OCI-LY7 (cell line): ENCODE measurements at regions not wholly inside any gene's neighbourhood (a gene's known extent, or its start where the extent isn't known, plus 50 kb on each side); places are given as distances from the start of the nearest gene placed in this dataset.
A peak's percentile ranks its signal among the peaks of the same experiment; 100 is the strongest.

Experiments
- BruUV-seq: library from RNA; stranded (reverse); fragments of 400-500 nt; replicated peaks from 2 replicates; lab custom pipeline; 2021; lab: Mats Ljungman, UMichigan
- CTCF ChIA-PET: fragments of 300-600 bp; sonication (Branson Sonifier 250); formaldehyde crosslinking; loops from one replicate; lab custom pipeline; 2022; ENCODE audit warnings: antibody characterized with exemption; ENCODE audit not compliant: unreplicated experiment; lab: Charles Lee
- POLR2A ChIA-PET: fragments of 300-600 bp; sonication (Branson Sonifier 250); formaldehyde crosslinking; loops from one replicate; lab custom pipeline; 2022; ENCODE audit warnings: antibody characterized with exemption; lab: Charles Lee
- DNase-seq: peaks from one replicate; pipeline ENCODE4 v3.0.0-alpha.2; 2015; ENCODE audit warnings: low spot score
- H2AFZ ChIP-seq: fragments of 200-600 bp; sonication (generic), shearing (Covaris generic); 2 replicates; pipeline ENCODE4 v1.6.1; 2014; ENCODE audit warnings: mild to moderate bottlenecking, antibody characterized with exemption, low read length, moderate library complexity
- H3K27ac ChIP-seq: fragments of 200-600 bp; sonication (generic); 2 replicates; pipeline ENCODE4 v1.5.1; 2014; ENCODE audit warnings: mixed run types, low read depth, mild to moderate bottlenecking, moderate library complexity, low read length, inconsistent platforms; ENCODE audit not compliant: poor library complexity, severe bottlenecking
- H3K36me3 ChIP-seq: fragments of 200-600 bp; sonication (generic); 2 replicates; pipeline ENCODE4 v1.6.1; 2014; ENCODE audit warnings: mild to moderate bottlenecking, antibody characterized with exemption, low read length, moderate library complexity, mixed read lengths; ENCODE audit not compliant: insufficient read depth
- H3K4me1 ChIP-seq: fragments of 200-600 bp; sonication (generic); 2 replicates; pipeline ENCODE4 v1.5.1; 2014; ENCODE audit warnings: mild to moderate bottlenecking, low read length; ENCODE audit not compliant: insufficient read depth, poor library complexity, severe bottlenecking
- H3K4me2 ChIP-seq: fragments of 200-600 bp; sonication (generic); 2 replicates; pipeline ENCODE4 v1.6.1; 2014; ENCODE audit warnings: mild to moderate bottlenecking, low read length
- H3K4me3 ChIP-seq: fragments of 200-600 bp; sonication (generic); 2 replicates; pipeline ENCODE4 v1.5.1; 2014; ENCODE audit warnings: mild to moderate bottlenecking, low read depth, low read length; ENCODE audit not compliant: poor library complexity, severe bottlenecking
- H3K79me2 ChIP-seq: fragments of 200-600 bp; sonication (generic); 2 replicates; pipeline ENCODE4 v1.6.1; 2016; ENCODE audit warnings: low read depth, mild to moderate bottlenecking, low read length, moderate library complexity, mixed read lengths; ENCODE audit not compliant: insufficient read depth
- H3K9me2 ChIP-seq: fragments of 200-600 bp; sonication (generic); 2 replicates; pipeline ENCODE4 v1.6.1; 2016; ENCODE audit warnings: mild to moderate bottlenecking, low read length, mixed read lengths; ENCODE audit not compliant: insufficient read depth
- H3K9me3 ChIP-seq: fragments of 200-600 bp; sonication (generic); 2 replicates; pipeline ENCODE4 v1.6.1; 2014; ENCODE audit warnings: mild to moderate bottlenecking, mixed run types, low read length, mixed read lengths
- H4K20me1 ChIP-seq: fragments of 200-600 bp; sonication (generic); 2 replicates; pipeline ENCODE4 v1.6.1; 2014; ENCODE audit warnings: mild to moderate bottlenecking, antibody characterized with exemption, low read length, moderate library complexity, mixed read lengths; ENCODE audit not compliant: insufficient read depth
- CTCF ChIP-seq: fragments of 200-600 bp; sonication (generic); conservative IDR thresholded peaks from 2 replicates; pipeline ENCODE4 v1.5.1; 2014; ENCODE audit warnings: mild to moderate bottlenecking, antibody characterized with exemption, low read length, moderate library complexity, mixed read lengths
- EZH2phosphoT487 ChIP-seq: fragments of 200-600 bp; sonication (generic); IDR thresholded peaks from 2 replicates; pipeline ENCODE4 v1.6.1; 2018; ENCODE audit warnings: low read depth, borderline replicate concordance, mild to moderate bottlenecking, mixed run types, antibody characterized with exemption, low read length, moderate library complexity, mixed read lengths
- intact Hi-C: fragments of 100-400 bp; cut with micrococcal nuclease; formaldehyde crosslinking; loops from one replicate; pipeline ENCODE4 v1.10.0; 2022; ENCODE audit not compliant: unreplicated experiment

- Histone ChIP-seq H3K36me3 (no peaks in the 10 kb centered on the region), H3K4me2 (no peak overlapping the region), H3K9me3 (no peaks in the 10 kb centered on the region), H3K79me2 (no peaks in the 10 kb centered on the region), H3K9me2 (no peaks in the 10 kb centered on the region), H2AFZ (no peak overlapping the region), H3K4me3 (no peak overlapping the region), H3K4me1 (no peaks in the 10 kb centered on the region), H4K20me1 (no peaks in the 10 kb centered on the region), H3K27ac (no peak overlapping the region)
- intact Hi-C loops = no loop called here
- DNase-seq = no peak
- ChIA-PET POLR2A (interaction anchor here (1.1 to 1.6 kb wide), 2 partner anchors 9 to 11 kb away, joined by 3 to 4 read pairs; no protein-coding TSS in a partner anchor), CTCF (no interaction called here)
- no peak for TF ChIP-seq CTCF
- TF ChIP-seq EZH2phosphoT487 = no peak
- no TSS peak for BruUV-seq
Measured at GRCh38 chr6:103002282-103002681, 1608.8 kb downstream of the GRIK2 start.

- H3K36me3 ChIP-seq = no peaks in the 10 kb centered on the region
- intact Hi-C loops = no loop called here
- CTCF ChIA-PET = no interaction called here
- H4K20me1 ChIP-seq = no peaks in the 10 kb centered on the region
- no peaks in the 10 kb centered on the region for H3K79me2 ChIP-seq
- POLR2A ChIA-PET = interaction anchor here (1.6 kb wide), 1 partner anchor 12 kb away, joined by 4 read pairs; no protein-coding TSS in a partner anchor
- no peak overlapping the region for H3K27ac ChIP-seq
- no peak overlapping the region for H2AFZ ChIP-seq
- no peaks in the 10 kb centered on the region for H3K9me2 ChIP-seq
- TF ChIP-seq CTCF (no peak), EZH2phosphoT487 (no peak)
- H3K4me3 ChIP-seq = no peak overlapping the region
- H3K4me1 ChIP-seq = no peaks in the 10 kb centered on the region
- no peaks in the 10 kb centered on the region for H3K9me3 ChIP-seq
- DNase-seq = no peak
- no TSS peak for BruUV-seq
- no peak overlapping the region for H3K4me2 ChIP-seq
Measured at GRCh38 chr6:103001724-103002123, 1608.2 kb downstream of the GRIK2 start.

GRCh38 chr6:103000688-103001087, 1607.2 kb downstream of the GRIK2 start:
- Histone ChIP-seq H3K79me2 (no peaks in the 10 kb centered on the region), H3K27ac (no peak overlapping the region), H3K4me1 (no peaks in the 10 kb centered on the region), H3K4me3 (no peak overlapping the region), H3K36me3 (no peaks in the 10 kb centered on the region), H3K9me3 (no peaks in the 10 kb centered on the region), H2AFZ (no peak overlapping the region), H3K4me2 (peak overlapping the region; percentile 18; the same call in 1 of the 2 replicates), H3K9me2 (no peaks in the 10 kb centered on the region), H4K20me1 (no peaks in the 10 kb centered on the region)
- DNase-seq = no peak
- intact Hi-C loops = no loop called here
- ChIA-PET POLR2A (interaction anchor here (0.7 kb wide), 1 partner anchor 9 kb away, joined by 3 read pairs; no protein-coding TSS in a partner anchor), CTCF (no interaction called here)
- TF ChIP-seq CTCF (no peak), EZH2phosphoT487 (no peak)
- no TSS peak for BruUV-seq
